ENCODE measurements at regions not wholly inside any gene's neighbourhood (a gene's known extent, or its start where the extent isn't known, plus 50 kb on each side); places are given as distances from the start of the nearest gene placed in this dataset.
A peak's percentile ranks its signal among the peaks of the same experiment; 100 is the strongest.

- no peak for DNase-seq
These were observed 128.5 kb downstream of the ZNF281 start for GRCh38 chr1:200281201-200281835.

GRCh38 chr1:200279810-200280411 is 129.9 kb downstream of the ZNF281 start:
- peak; percentile 54 for DNase-seq

DNA sequence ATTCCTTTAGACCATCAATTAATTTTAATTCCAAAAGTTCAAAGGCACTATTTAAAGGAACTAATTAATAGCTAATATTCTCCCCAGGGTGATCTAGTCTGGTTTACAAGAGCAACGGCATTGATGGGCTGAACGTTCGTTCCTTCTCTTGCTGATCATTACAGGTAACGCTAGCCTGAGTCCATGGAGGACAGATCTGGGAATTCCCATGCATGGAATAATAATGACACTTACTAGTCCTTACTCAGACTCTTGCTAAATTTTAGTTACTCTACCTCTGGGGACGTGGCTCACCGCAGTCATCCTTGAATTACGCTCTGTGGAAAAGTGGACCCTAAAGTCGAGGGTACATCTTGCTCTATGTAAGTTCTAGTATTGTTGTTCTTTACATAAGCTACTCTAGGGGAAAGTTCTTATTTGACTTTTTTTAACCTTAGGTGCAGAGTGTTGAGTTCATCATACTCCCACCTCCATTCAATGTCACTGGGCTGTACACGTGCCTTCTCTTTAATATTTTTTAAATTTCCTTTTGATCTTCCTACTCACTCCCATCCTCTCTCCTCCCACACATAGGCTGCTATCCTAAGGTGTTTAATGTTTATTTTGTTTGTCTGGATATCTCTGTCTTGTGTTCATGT is 133.9 kb downstream of the ZNF281 start:
- DNase-seq, result no peak

DNA sequence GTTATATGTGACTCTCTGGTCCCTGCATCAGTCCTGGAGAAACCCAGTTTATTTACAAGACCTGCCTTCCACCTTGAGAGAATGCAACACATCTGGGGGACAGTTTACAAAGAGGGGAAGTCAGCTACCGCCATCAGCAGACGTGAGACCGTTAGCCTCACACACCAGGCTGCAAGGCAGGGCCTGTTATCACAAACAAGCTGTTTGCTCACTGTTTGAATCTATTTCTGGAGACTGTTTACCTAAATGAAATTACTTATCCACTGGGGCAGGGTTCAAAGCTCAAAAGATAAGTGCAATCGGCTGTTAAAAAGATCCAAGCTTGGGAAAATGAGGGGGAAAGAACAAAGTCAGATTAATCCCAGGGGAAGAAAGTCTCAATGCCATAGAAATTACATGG is 134.4 kb downstream of the ZNF281 start:
- no peak for DNase-seq

GRCh38 chr1:200274116-200274515 is 135.7 kb downstream of the ZNF281 start:
- no peak for DNase-seq

DNA sequence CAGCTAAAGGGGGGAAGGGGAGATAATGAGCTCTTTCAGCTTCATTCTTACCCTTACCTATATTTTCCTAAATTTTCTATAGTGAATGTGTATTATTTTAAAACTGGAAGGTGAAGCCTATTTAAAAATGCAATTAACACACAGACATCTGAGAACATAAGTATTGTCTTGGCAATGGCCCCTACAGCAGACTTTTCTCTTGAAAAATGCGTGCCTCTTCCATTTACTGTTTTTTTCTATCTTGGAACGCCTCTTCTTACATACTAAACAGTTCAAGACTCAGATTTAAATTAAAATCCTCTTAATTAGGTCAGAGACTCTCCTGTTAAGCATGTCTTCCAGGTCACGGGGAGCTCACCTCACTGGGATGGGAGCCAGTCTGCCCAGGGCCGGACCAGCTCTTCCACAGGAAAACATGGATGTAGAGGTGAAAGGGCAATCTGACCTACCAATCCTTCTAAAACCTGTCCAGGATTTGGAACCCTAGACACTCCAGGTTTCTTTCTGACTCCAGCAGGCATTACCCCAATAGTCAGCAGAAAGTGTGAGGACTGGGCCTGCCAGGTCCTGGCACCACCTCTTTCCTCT is 137.3 kb downstream of the ZNF281 start:
- no peak for DNase-seq

- no peak for DNase-seq
These were observed 140.6 kb downstream of the ZNF281 start for GRCh38 chr1:200269256-200269655.

- no peak for DNase-seq
These were observed 141.9 kb downstream of the ZNF281 start for GRCh38 chr1:200267937-200268336.

DNA sequence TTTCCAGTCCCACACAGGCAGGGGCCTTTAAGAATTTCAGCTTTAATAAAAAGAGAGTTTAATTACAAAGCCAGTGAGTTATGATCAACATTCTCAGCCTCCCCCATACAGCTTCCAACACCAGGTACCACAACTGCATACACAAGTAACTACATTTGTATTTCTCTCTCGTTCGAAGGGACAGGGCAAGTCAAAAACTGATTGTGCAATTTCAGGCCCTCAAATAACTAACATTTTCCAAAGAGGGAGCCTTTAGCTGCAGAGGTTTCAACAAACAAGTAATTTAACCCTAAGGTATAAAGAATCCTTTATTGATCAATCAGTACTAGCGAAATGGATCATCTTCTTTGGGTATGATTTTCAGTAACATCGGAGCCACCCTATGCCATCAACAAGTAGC is 142.4 kb downstream of the ZNF281 start:
- no peak for DNase-seq

DNA sequence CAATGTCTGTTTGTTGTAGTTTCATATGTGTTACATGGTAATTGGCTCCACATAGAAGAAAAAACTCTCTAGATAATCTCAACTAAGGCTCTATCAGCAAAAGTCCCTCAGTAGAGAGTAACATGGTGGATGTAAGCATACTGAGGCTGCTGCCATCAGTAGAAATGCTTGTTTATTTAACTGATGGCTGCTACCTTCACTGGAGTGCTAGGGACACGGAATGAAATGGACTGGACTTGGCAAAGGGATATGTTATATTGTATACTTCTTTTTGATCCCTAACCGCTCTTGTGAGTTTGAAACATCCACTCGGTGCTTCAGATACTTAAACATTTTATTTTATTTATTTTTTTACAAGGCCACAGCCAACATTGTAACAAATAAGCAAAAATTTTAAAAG is 143.0 kb downstream of the ZNF281 start:
- no peak for DNase-seq

- DNase-seq, result no peak
These were observed 144.0 kb downstream of the ZNF281 start for GRCh38 chr1:200265881-200266280.

GRCh38 chr1:200265104-200265503 is 144.7 kb downstream of the ZNF281 start:
- DNase-seq, result no peak

- no peak for DNase-seq
These were observed 146.6 kb downstream of the ZNF281 start for GRCh38 chr1:200263203-200263602.

DNA sequence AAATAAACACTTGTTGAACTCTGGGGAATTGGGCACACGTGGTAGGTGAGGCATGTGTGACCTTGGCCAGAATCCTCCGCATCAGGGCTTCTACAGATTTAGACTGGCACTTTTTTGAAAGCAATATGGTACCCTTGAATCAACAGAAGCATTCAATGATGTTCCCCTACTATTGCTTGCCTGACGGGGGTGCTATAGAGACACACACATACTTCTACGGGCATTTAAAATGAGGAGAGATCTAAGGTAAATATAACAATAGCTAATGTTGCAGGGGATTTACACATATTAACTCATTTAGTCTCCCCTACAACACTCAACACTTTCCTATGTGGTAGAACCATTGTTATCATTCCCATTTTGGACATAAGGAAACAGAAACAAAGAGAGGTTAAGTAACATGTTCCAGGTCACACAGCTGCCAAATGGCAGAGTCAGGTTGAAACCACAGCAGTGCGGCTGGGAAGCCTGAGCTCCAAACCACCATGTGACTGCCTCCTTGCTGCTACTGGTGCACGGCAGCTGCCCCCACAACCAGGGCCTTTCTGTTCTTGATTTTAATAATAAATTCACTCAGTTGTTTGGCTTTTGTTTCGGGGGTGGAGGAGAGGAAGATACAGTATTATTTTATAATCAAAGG is 147.4 kb downstream of the ZNF281 start:
- DNase-seq, result no peak

DNA sequence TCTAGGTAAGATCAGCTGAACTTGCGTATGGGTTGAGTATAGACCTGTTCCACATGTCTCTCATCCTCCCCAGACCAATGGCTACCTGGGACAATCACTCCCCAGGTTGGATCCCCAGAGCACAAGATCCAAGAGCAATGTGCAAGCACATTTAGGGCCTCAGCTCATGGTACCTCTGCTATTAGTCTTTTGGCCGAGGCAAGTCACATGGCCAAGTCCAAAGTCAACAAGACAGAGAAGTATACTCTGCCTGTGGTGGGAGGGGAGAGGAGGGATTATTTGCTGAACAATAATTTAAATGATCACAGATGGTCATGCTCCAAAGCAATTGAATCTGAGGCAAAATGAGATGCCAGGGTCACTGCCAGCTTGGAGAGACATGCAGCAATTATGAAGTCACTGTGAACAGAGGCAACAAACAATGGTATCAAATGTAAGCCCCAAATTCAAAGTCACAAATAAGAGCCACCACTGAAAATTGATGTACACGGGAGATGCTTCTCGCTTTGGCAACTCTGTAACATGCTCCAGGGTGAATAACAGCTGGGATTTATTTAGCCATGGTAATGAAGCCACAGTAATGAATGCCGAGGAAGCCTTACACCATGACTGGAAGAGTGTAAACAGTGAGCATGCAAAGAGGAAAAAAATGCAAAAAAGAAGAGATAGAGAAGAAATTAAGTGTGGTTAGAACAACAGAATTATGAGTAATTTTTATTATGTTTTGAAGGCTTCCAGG is 149.1 kb downstream of the ZNF281 start:
- DNase-seq, result peak; percentile 37

GRCh38 chr1:200258447-200259375 is 151.1 kb downstream of the ZNF281 start:
- DNase-seq, result peak; percentile 27

DNA sequence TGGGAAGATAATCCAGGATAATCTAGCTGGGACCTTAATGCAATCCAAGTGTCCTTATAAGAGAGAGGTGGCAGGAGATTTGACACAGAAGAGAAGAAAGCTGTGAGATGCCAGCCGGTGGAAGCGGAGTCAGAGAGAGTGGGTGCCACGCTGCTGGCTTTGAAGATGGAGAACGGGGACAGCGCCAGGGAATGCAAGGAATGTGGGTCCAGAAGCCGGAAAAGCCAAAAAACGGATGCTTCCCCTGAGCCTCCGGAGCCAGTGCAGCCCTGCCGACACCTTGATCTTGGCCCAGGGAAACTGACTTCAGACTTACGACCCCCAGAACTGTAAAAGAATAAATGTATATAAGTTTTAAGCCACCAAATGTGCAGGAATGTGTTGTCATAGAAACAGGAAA is 152.6 kb downstream of the ZNF281 start:
- no peak for DNase-seq

DNA sequence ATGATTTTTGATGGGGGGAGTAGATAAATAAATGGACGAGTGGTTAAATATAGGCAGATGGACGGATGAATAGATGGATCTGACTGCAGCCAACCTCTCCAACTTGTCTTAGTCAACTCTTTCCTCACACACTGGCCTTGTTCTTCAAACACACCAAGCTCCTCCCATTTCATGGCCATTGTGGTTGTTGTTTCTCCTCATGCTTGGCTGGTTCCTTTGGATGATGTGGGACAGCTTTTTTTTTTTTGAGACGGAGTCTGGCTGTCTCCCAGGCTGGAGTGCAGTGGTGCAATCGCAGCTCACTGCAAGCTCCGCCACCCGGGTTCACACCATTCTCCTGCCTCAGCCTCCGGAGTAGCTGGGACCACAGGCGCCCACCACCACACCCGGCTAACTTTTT is 155.2 kb downstream of the ZNF281 start:
- peak; percentile 10 for DNase-seq

GRCh38 chr1:200253774-200254495 is 155.9 kb downstream of the ZNF281 start:
- no peak for DNase-seq

- DNase-seq, result no peak
These were observed 157.3 kb downstream of the ZNF281 start for GRCh38 chr1:200252531-200252930.

GRCh38 chr1:200250469-200250868 is 159.4 kb downstream of the ZNF281 start:
- DNase-seq, result no peak
